HG03045 (cell line): ENCODE measurements at regions not wholly inside any gene's neighbourhood (a gene's known extent, or its start where the extent isn't known, plus 50 kb on each side); places are given as distances from the start of the nearest gene placed in this dataset.

Experiments
- ATAC-seq: cut with Tn5 transposase; IDR thresholded peaks from one replicate; pipeline ENCODE4 v1.9.1; 2021; ENCODE audit warnings: mild to moderate bottlenecking, moderate library complexity; ENCODE audit not compliant: unreplicated experiment

DNA sequence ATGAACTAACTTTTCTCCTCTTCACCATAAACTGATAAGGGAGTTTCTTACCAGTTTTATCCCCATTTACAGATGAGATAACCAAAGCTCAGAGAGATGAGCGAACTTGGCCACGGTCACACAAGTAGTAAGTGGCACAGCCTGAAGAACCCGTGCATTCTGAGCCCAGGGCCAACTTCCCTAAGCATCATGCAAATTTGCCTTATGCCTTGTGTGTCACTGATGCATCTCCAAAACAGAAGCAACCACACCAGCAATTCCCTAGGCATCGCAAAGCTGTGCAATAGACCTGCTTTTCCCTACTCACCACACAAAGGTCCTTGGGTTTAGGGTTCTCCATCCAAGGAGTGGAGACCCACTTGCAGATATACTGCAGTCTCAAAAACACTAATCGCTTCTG lies 304.5 kb upstream of the KAZN start:
- no peak for ATAC-seq

GRCh38 chr1:14294860-14295536 lies 303.5 kb upstream of the KAZN start:
- ATAC-seq: no peak

- ATAC-seq: no peak
These were observed 301.7 kb upstream of the KAZN start for GRCh38 chr1:14296795-14297194.

GRCh38 chr1:14297356-14297755 lies 301.1 kb upstream of the KAZN start:
- no peak for ATAC-seq

DNA sequence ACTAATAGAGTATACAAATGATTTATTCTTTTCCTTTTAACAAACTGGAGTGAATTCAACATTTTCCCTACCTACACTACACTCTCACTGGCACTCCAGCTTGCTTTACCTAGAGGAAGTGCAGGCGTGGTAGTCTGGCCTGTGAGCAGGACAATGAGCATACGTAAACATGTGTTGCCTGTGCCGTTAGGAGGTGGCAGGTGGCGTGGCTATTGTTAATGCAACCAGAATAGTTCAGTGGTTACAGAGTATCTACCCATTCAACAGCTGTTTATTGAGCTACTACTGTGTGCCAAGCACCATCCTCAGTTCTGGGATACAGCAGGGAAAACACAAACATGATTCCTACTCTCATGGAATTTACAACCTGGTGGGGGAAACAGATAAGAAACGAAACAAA lies 299.7 kb upstream of the KAZN start:
- ATAC-seq: no peak

- ATAC-seq: no peak
These were observed 297.3 kb upstream of the KAZN start for GRCh38 chr1:14300991-14301703.

GRCh38 chr1:14301704-14302024 lies 296.8 kb upstream of the KAZN start:
- ATAC-seq: no peak

DNA sequence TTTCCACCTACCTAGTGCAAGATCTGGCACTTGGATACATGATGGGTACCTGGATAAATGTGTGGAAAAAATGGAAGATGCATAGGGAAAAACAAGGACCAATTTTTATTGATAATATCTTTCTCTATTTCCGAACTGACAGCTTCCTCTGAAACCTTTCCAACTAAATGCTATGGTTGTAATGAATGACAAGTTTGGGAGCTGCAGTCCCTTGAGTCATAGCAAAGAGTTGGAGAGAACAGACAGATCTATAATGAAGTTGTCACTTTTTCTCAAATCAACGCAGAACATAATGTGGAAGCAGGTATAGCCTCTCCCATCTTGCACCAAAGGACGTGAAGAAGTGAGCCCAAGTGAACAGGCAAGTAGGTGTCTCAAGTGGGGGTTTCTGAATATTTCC lies 296.5 kb upstream of the KAZN start:
- no peak for ATAC-seq

DNA sequence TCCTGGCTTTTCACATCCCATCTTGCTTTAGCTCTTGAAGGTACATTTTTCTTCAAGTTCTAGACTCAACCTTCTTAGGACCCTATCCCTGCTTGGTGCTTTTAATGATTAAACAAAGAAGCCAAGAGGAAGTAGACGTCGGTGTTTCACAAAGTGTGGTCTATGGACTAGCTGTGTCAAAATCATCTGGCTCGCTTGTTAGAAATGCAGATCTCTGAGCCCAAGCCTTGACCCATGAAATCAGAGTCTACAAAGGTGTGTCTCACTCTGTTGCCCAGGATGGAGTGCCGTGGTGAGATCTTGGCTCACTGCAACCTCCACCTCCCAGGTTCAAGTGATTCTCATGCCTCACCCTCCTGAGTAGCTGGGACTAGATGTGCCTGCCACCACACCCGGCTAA lies 295.5 kb upstream of the KAZN start:
- no peak for ATAC-seq

DNA sequence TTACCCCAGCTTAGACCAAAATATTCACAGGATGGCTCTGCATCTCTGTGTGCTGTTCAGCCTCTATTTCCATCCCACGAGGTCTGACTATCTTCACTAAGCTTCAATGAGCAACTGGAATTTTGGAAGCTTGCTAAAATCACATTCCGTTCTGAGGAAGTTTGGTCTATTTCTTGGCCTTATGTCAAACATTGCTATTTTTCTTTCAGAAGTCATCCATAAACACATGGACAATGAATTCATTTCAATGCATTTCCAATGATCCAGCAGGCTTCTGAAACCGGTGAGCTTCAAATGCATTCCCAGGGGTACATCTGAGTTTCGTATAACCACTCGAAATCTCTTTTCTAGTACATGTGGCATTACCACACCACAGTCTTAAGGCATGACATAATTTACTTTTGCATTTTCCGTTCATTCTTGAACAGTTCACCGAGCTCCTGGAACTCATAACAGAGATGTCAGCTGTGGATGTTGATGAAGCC lies 294.1 kb upstream of the KAZN start:
- no peak for ATAC-seq

- no peak for ATAC-seq
These were observed 290.0 kb upstream of the KAZN start for GRCh38 chr1:14308460-14308859.

DNA sequence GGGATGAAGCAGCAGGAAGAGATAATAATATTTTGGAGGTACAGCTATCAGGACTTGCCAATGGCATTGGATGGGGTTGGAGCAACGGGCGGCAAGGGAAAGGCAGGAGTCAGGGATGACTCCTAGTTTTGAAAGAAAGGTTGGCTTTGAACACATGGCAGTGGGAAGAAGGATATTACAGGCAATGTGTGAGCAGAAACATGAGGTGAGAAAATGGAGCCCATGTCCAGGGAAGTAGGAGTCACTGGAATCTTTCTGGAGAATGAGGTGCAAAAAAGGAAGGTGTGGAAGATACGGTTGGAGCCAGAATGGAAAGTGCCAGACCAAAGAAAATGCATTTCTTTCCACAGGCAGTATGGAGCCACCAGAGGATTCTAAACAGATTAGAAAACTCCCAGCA lies 288.5 kb upstream of the KAZN start:
- no peak for ATAC-seq

- ATAC-seq: no peak
These were observed 288.0 kb upstream of the KAZN start for GRCh38 chr1:14310476-14310875.

DNA sequence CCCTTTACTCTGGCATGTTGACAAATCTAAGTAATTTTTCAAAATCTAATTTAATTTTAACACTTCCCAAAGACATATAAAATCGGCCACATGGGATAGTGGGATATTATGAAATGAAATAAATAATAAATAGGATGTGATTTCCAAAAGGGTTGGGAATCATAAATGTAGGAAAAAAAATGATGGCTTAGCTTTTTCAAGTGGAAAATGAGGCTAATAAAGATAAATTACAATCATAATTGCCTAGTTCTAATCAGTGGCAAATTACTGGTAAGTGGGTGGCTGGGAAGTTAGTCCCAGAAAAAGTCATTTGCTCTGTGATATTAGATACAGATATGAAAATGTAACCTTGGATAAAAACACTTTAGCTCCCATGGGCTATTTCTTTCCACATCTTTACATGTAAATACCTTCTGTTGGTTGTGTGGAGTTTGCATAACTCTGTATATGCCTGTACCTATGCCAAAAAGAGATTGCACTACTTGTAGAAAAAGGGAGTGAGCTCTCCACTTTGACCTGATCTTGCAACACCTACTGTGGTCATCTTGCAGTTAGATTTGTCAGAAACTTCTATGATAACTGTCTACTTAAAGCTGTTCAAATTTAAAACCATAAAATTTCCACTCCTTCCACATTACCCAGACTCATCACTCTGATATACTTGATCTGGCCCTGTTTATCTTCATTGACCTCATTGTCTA lies 284.6 kb upstream of the KAZN start:
- ATAC-seq: no peak

GRCh38 chr1:14318830-14319229 lies 279.7 kb upstream of the KAZN start:
- ATAC-seq: no peak

GRCh38 chr1:14320518-14320917 lies 278.0 kb upstream of the KAZN start:
- ATAC-seq: no peak

DNA sequence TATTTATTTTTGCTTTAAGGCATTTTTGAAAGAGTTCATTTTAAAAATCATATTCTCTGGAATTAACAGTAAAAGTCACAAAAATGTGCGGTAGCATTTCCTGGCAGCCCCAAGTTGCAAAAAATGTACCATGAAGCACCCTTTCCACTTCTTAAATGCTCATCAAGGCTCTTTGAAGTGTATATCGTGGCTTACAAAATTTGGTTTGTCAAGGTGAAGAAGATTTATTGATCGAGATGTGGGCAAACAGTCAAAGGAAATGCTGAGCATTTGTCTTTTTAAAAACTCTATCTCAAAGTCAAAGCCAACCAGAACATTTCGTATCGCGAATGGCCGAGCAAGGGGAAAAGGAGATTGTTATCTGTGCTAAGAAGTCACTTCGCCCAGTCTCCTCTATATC lies 277.5 kb upstream of the KAZN start:
- ATAC-seq: no peak

GRCh38 chr1:14321422-14321821 lies 277.1 kb upstream of the KAZN start:
- ATAC-seq: no peak

- no peak for ATAC-seq
These were observed 274.8 kb upstream of the KAZN start for GRCh38 chr1:14323568-14324247.

- no peak for ATAC-seq
These were observed 274.2 kb upstream of the KAZN start for GRCh38 chr1:14324248-14324630.

DNA sequence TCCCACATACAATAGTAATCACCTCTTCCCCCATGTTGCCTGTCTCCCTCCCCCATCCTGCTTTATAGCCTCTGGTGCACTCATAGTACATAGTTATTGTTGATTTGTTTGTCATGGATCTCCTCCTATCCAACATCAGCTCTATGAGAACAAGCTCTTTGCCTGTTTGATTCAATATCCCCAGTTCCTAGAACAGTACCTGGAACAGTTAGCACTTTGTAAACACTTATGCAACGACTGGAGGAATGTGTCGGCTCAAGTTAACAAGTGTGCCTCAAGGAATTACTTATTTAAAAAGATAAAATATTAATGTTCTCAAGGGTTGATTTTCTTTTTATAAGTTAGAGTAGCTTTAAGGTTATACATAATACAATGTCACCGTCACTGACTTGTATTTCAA lies 271.6 kb upstream of the KAZN start:
- no peak for ATAC-seq

DNA sequence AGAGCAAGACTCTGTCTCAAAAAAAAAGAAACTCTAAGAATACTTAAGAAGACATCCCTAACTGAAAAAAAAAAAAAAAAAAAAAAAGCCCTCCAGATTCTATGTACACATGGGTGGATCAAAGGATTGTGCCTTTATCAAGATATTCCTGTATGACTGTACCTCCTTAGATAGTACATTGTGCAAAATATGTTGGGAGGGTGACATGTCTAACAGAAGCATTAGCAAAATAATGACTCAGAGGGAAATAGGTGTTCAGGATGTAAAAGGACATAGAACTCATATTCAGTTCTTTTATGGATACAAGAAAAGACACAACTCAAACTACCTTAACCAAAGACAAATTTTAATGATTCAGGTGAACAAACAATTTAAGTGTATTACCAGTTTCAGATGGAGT lies 269.8 kb upstream of the KAZN start:
- no peak for ATAC-seq
